ENCODE measurements at regions not wholly inside any gene's neighbourhood (a gene's known extent, or its start where the extent isn't known, plus 50 kb on each side); places are given as distances from the start of the nearest gene placed in this dataset.

DNA sequence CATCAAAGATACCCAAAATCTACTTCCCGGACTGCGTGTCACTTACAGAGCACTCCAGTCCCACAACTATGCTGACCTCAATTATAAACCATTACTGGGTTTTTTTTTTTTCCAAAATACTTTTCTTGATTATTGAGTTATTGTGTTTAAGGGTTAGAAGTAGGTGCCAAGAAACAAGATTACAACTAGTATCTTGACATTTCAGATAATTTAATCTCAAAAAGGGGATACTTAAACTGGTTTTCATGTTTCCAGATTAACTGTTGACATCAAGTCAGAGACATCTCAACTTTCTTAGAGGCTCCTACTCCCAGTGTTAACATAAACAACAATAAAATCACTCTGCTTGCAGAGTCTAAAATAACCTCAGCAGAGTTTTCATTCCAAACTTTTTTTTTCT, 131.2 kb upstream of the ARID2 start:
- BruUV-seq (replicated peaks), result no TSS peak
- H3K4me3 ChIP-seq (ENCODE audit: low read length), result no peak overlapping the region
- no peaks in the 10 kb centered on the region for H3K4me1 ChIP-seq (ENCODE audit: insufficient read depth, low read length)
- no peaks in the 10 kb centered on the region for H4K20me1 ChIP-seq (ENCODE audit: low read length)
- no peak overlapping the region for H3K27ac ChIP-seq (ENCODE audit: low read length)
- no peaks in the 10 kb centered on the region for H3K9me3 ChIP-seq (ENCODE audit: low read length)
- H3K9ac ChIP-seq (ENCODE audit: low read length), result no peak overlapping the region
- H2AFZ ChIP-seq (ENCODE audit: low read length), result no peak overlapping the region
- ChIA-PET POLR2A (ENCODE audit: unreplicated experiment) (no interaction called here), CTCF (no interaction called here)
- no peaks in the 10 kb centered on the region for H3K79me2 ChIP-seq (ENCODE audit: low read length)
- TF ChIP-seq EZH2 (IDR thresholded peaks at IDR 0.05; ENCODE audit: low read length, unreplicated experiment), result no peak
- ATAC-seq (no peak), DNase-seq (no peak)
- intact Hi-C loops (cut with micrococcal nuclease), result no loop called here
- no peaks in the 10 kb centered on the region for H3K36me3 ChIP-seq (ENCODE audit: low read depth, low read length)
- H3K4me2 ChIP-seq (ENCODE audit: low read length), result no peak overlapping the region
- H3F3A ChIP-seq (ENCODE audit: low read length, unreplicated experiment), result no peaks in the 10 kb centered on the region
- H3K27me3 ChIP-seq (ENCODE audit: low read length), result no peaks in the 10 kb centered on the region
- no peaks in the 10 kb centered on the region for H3K9me2 ChIP-seq (replicated peaks; ENCODE audit: low read length)

- Histone ChIP-seq H4K20me1 (ENCODE audit: low read length) (no peaks in the 10 kb centered on the region), H3K4me2 (ENCODE audit: low read length) (no peak overlapping the region), H2AFZ (ENCODE audit: low read length) (no peak overlapping the region), H3K4me3 (ENCODE audit: low read length) (no peak overlapping the region), H3K9ac (ENCODE audit: low read length) (no peak overlapping the region), H3K9me3 (ENCODE audit: low read length) (no peaks in the 10 kb centered on the region), H3K9me2 (replicated peaks; ENCODE audit: low read length) (no peaks in the 10 kb centered on the region), H3K27me3 (ENCODE audit: low read length) (no peaks in the 10 kb centered on the region), H3K27ac (ENCODE audit: low read length) (no peak overlapping the region), H3K36me3 (ENCODE audit: low read depth, low read length) (no peaks in the 10 kb centered on the region), H3F3A (ENCODE audit: low read length, unreplicated experiment) (no peaks in the 10 kb centered on the region), H3K79me2 (ENCODE audit: low read length) (no peaks in the 10 kb centered on the region), H3K4me1 (ENCODE audit: insufficient read depth, low read length) (no peaks in the 10 kb centered on the region)
- POLR2A ChIA-PET (ENCODE audit: unreplicated experiment), result no interaction called here
- CTCF ChIA-PET, result no interaction called here
- TF ChIP-seq EZH2 (IDR thresholded peaks at IDR 0.05; ENCODE audit: low read length, unreplicated experiment) (no peak), EZH2phosphoT487 (IDR thresholded peaks at IDR 0.05; ENCODE audit: borderline replicate concordance, low read length) (no peak)
- TF ChIP-seq, protein P1, sequence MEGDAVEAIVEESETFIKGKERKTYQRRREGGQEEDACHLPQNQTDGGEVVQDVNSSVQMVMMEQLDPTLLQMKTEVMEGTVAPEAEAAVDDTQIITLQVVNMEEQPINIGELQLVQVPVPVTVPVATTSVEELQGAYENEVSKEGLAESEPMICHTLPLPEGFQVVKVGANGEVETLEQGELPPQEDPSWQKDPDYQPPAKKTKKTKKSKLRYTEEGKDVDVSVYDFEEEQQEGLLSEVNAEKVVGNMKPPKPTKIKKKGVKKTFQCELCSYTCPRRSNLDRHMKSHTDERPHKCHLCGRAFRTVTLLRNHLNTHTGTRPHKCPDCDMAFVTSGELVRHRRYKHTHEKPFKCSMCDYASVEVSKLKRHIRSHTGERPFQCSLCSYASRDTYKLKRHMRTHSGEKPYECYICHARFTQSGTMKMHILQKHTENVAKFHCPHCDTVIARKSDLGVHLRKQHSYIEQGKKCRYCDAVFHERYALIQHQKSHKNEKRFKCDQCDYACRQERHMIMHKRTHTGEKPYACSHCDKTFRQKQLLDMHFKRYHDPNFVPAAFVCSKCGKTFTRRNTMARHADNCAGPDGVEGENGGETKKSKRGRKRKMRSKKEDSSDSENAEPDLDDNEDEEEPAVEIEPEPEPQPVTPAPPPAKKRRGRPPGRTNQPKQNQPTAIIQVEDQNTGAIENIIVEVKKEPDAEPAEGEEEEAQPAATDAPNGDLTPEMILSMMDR (conservative IDR thresholded peaks at IDR 0.05; ENCODE audit: low read depth, low read length), result no peak
- no TSS peak for BruUV-seq (replicated peaks)
- intact Hi-C loops (cut with micrococcal nuclease), result no loop called here
- DNase-seq (no peak), ATAC-seq (no peak)
Observed at GRCh38 chr12:45598761-45599160, 130.7 kb upstream of the ARID2 start.

DNA sequence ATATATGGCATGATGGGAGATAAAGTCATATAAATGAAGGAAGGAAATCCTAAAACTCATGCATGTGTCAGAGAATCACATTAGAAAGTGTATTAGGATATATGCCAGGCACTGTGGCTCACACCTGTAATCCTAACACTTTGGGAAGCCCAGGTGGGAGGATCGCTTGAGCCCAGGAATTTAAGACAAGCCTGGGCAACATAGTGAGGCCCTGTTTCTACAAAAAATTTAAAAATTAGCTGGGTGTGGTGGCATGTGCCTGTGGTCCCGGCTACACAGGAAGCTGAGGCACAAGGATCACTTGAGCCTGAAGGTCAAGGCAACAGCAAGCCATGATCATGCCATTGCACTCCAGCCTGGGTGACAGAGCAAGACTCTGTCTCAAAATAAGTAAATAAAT, 130.3 kb upstream of the ARID2 start:
- Histone ChIP-seq H3K9me3 (ENCODE audit: low read length) (no peaks in the 10 kb centered on the region), H3K36me3 (ENCODE audit: low read depth, low read length) (no peaks in the 10 kb centered on the region), H3K27me3 (ENCODE audit: low read length) (no peaks in the 10 kb centered on the region), H2AFZ (ENCODE audit: low read length) (no peak overlapping the region), H3K9ac (ENCODE audit: low read length) (no peak overlapping the region), H3K9me2 (replicated peaks; ENCODE audit: low read length) (no peaks in the 10 kb centered on the region), H3K27ac (ENCODE audit: low read length) (no peak overlapping the region), H4K20me1 (ENCODE audit: low read length) (no peaks in the 10 kb centered on the region), H3K4me1 (ENCODE audit: insufficient read depth, low read length) (no peaks in the 10 kb centered on the region), H3F3A (ENCODE audit: low read length, unreplicated experiment) (no peaks in the 10 kb centered on the region), H3K4me3 (ENCODE audit: low read length) (no peak overlapping the region), H3K4me2 (ENCODE audit: low read length) (no peak overlapping the region), H3K79me2 (ENCODE audit: low read length) (no peaks in the 10 kb centered on the region)
- intact Hi-C loops (cut with micrococcal nuclease), result no loop called here
- no TSS peak for BruUV-seq (replicated peaks)
- DNase-seq (no peak), ATAC-seq (no peak)
- ChIA-PET CTCF (no interaction called here), POLR2A (ENCODE audit: unreplicated experiment) (no interaction called here)
- TF ChIP-seq, protein P1 (conservative IDR thresholded peaks at IDR 0.05; ENCODE audit: low read depth, low read length), result no peak
- TF ChIP-seq EZH2phosphoT487 (IDR thresholded peaks at IDR 0.05; ENCODE audit: borderline replicate concordance, low read length) (no peak), EZH2 (IDR thresholded peaks at IDR 0.05; ENCODE audit: low read length, unreplicated experiment) (no peak)

Data from PC-3 (cell line).